Glutamatergic neuron (in vitro differentiated cells): ENCODE measurements at regions not wholly inside any gene's neighbourhood (a gene's known extent, or its start where the extent isn't known, plus 50 kb on each side); places are given as distances from the start of the nearest gene placed in this dataset.

Experiments
- DNase-seq: peaks from one replicate; pipeline ENCODE4 v3.0.0; 2022
- H3K27ac Mint-ChIP-seq: one replicate; pipeline ENCODE4 v1.8.0; 2020; ENCODE audit warnings: mild to moderate bottlenecking, mixed read lengths, inconsistent platforms; ENCODE audit not compliant: unreplicated experiment
- H3K27me3 Mint-ChIP-seq: one replicate; pipeline ENCODE4 v1.8.0; 2020; ENCODE audit warnings: mild to moderate bottlenecking, moderate library complexity, mixed read lengths, inconsistent platforms; ENCODE audit not compliant: unreplicated experiment
- H3K36me3 Mint-ChIP-seq: one replicate; pipeline ENCODE4 v1.8.0; 2020; ENCODE audit warnings: mild to moderate bottlenecking, mixed read lengths, inconsistent platforms; ENCODE audit not compliant: unreplicated experiment
- H3K4me1 Mint-ChIP-seq: one replicate; pipeline ENCODE4 v1.8.0; 2020; ENCODE audit warnings: mild to moderate bottlenecking, low read depth, mixed read lengths, inconsistent platforms; ENCODE audit not compliant: unreplicated experiment
- H3K4me3 Mint-ChIP-seq: one replicate; pipeline ENCODE4 v1.8.0; 2020; ENCODE audit warnings: mild to moderate bottlenecking, mixed read lengths, inconsistent platforms; ENCODE audit not compliant: unreplicated experiment
- H3K9me3 Mint-ChIP-seq: one replicate; pipeline ENCODE4 v1.8.0; 2020; ENCODE audit warnings: mild to moderate bottlenecking, moderate library complexity, mixed read lengths, inconsistent platforms; ENCODE audit not compliant: unreplicated experiment
- CTCF ChIP-seq: fragments of 200-600 bp; sonication (generic); IDR thresholded peaks from one replicate; pipeline ENCODE4 v1.5.0; 2021; ENCODE audit not compliant: partially characterized antibody, unreplicated experiment

- TF ChIP-seq CTCF = no peak
- Mint-ChIP-seq H3K4me1 (no peaks in the 10 kb centered on the region), H3K4me3 (no peak overlapping the region), H3K36me3 (no peaks in the 10 kb centered on the region), H3K9me3 (peaks cover 2% of the 10 kb centered on the region), H3K27me3 (no peaks in the 10 kb centered on the region), H3K27ac (no peak overlapping the region)
- DNase-seq = no peak
These were observed 140.7 kb upstream of the SMIM31 start for GRCh38 chr4:164613256-164613655.

GRCh38 chr4:164613792-164614191, 140.1 kb upstream of the SMIM31 start:
- H3K27ac Mint-ChIP-seq = no peak overlapping the region
- DNase-seq = no peak
- H3K36me3 Mint-ChIP-seq = no peaks in the 10 kb centered on the region
- no peaks in the 10 kb centered on the region for H3K27me3 Mint-ChIP-seq
- H3K4me3 Mint-ChIP-seq = no peak overlapping the region
- H3K4me1 Mint-ChIP-seq = no peaks in the 10 kb centered on the region
- TF ChIP-seq CTCF = no peak
- H3K9me3 Mint-ChIP-seq = peaks cover 2% of the 10 kb centered on the region

- Mint-ChIP-seq H3K4me3 (no peak overlapping the region), H3K4me1 (no peaks in the 10 kb centered on the region), H3K27ac (no peak overlapping the region), H3K27me3 (no peaks in the 10 kb centered on the region), H3K36me3 (no peaks in the 10 kb centered on the region), H3K9me3 (peaks cover 2% of the 10 kb centered on the region)
- no peak for TF ChIP-seq CTCF
- no peak for DNase-seq
These were observed 139.6 kb upstream of the SMIM31 start for GRCh38 chr4:164614329-164614728.

GRCh38 chr4:164614999-164615398, 138.9 kb upstream of the SMIM31 start:
- H3K4me1 Mint-ChIP-seq = no peaks in the 10 kb centered on the region
- H3K27ac Mint-ChIP-seq = no peak overlapping the region
- no peak overlapping the region for H3K4me3 Mint-ChIP-seq
- H3K9me3 Mint-ChIP-seq = peaks cover 2% of the 10 kb centered on the region
- no peaks in the 10 kb centered on the region for H3K36me3 Mint-ChIP-seq
- H3K27me3 Mint-ChIP-seq = no peaks in the 10 kb centered on the region
- no peak for DNase-seq
- no peak for TF ChIP-seq CTCF

GRCh38 chr4:164615964-164616363, 138.0 kb upstream of the SMIM31 start:
- Mint-ChIP-seq H3K4me3 (no peak overlapping the region), H3K9me3 (peaks cover 2% of the 10 kb centered on the region), H3K27me3 (no peaks in the 10 kb centered on the region), H3K4me1 (no peaks in the 10 kb centered on the region), H3K27ac (no peak overlapping the region), H3K36me3 (no peaks in the 10 kb centered on the region)
- TF ChIP-seq CTCF = no peak
- no peak for DNase-seq
